ENCODE measurements at regions not wholly inside any gene's neighbourhood (a gene's known extent, or its start where the extent isn't known, plus 50 kb on each side); places are given as distances from the start of the nearest gene placed in this dataset.

GRCh38 chr3:72407766-72408165 is 440.5 kb downstream of the SHQ1 start:
- no peak overlapping the region for H3K27ac Mint-ChIP-seq
- ATAC-seq (no peak), DNase-seq (ENCODE audit: low spot score) (no peak)
- no peaks in the 10 kb centered on the region for H3K9me3 Mint-ChIP-seq
- peaks cover 69 to 83% of the 10 kb centered on the region in 2 donors for H3K4me1 Mint-ChIP-seq (ENCODE audit: low read depth in 2 of 2)
- H3K27me3 Mint-ChIP-seq: no peaks in the 10 kb centered on the region
- no peaks in the 10 kb centered on the region for H3K36me3 Mint-ChIP-seq
- no peak overlapping the region for H3K4me3 Mint-ChIP-seq

DNA sequence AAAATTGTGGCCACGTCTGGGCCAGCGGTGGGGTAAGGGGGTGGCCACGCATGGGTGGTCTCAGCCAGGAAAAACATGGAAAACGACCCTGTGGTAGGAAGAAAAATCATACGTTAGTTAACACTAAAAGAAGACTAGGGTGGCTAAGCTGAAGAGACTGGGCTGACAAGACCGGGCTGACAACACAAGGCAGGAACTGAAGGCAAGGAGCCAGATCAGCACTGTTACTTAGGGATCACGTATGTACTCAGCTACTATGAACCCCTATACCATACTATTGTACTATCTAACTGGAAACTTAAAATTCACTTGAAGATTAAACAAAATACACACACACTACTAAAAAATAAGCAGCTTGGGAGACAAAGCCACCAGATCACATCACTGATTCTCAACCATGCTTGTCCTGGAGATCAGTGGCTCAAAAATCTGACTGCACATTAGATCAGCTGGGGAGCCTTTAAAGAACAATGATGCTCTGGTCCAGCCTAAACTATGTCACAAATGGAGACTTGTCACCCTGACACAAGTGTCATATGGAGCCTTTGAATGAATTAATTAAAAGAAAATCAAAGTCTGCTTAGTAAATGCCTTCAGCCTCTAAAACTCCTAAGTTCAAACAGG is 442.2 kb downstream of the SHQ1 start:
- DNase-seq (ENCODE audit: low spot score) (no peak), ATAC-seq (no peak)
- Mint-ChIP-seq H3K36me3 (no peaks in the 10 kb centered on the region), H3K4me3 (no peak overlapping the region), H3K27me3 (no peaks in the 10 kb centered on the region), H3K4me1 (ENCODE audit: low read depth in 2 of 2) (peaks cover 60 to 67% of the 10 kb centered on the region in 2 donors), H3K9me3 (no peaks in the 10 kb centered on the region), H3K27ac (no peak overlapping the region)

DNA sequence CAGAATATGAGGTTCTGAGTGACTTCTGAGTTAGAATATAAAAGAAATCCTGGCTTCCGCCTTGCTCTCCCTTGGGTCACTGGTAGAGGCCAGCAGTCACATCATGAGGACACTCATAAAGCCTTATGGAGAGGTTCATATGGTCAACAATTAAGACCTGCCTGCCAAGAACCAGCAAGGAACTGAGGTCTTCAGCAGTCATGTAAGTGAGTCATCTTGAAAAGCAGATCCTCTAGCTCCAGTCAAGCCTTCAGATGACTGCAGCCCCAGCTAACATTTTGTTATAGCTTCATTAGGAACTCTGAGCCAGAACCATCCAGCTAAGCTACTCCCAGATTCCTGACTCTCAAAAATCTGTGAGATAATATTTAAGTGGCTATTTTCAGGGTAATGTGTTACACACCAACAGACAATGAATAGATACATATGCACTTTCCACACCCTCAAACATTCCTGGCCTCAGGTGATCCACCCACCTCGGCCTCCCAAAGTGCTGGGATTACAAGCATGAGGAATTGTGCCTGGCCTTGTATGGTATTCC is 447.2 kb downstream of the SHQ1 start:
- Mint-ChIP-seq H3K4me1 (ENCODE audit: low read depth in 2 of 2) (peaks cover 28 to 48% of the 10 kb centered on the region in 2 donors), H3K4me3 (no peak overlapping the region), H3K9me3 (no peaks in the 10 kb centered on the region), H3K36me3 (no peaks in the 10 kb centered on the region), H3K27ac (no peak overlapping the region), H3K27me3 (no peaks in the 10 kb centered on the region)
- DNase-seq (ENCODE audit: low spot score) (no peak), ATAC-seq (no peak)

DNA sequence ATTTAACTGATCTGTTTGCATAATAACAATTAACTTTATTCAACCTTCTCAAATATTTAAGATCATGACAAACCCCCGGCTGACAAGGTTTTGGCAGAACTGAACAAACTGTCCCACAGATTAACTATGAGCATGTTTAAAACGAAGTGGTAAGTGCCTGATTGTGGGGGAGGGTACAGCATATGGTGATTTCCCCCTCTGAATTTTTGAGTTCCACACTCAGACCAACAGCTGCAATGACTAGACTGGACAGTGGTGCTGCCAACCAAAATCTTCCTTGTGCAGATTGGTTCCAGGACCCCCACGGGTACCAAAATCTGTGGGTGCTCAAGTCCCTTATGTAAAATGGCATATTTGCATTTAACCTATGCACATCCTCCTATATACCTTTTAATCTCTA is 449.5 kb downstream of the SHQ1 start:
- DNase-seq (ENCODE audit: low spot score) (no peak), ATAC-seq (no peak)
- Mint-ChIP-seq H3K4me1 (ENCODE audit: low read depth in 2 of 2) (peaks cover 22 to 50% of the 10 kb centered on the region in 2 donors), H3K27ac (no peak overlapping the region), H3K9me3 (no peaks in the 10 kb centered on the region), H3K27me3 (no peaks in the 10 kb centered on the region), H3K4me3 (no peak overlapping the region), H3K36me3 (no peaks in the 10 kb centered on the region)

DNA sequence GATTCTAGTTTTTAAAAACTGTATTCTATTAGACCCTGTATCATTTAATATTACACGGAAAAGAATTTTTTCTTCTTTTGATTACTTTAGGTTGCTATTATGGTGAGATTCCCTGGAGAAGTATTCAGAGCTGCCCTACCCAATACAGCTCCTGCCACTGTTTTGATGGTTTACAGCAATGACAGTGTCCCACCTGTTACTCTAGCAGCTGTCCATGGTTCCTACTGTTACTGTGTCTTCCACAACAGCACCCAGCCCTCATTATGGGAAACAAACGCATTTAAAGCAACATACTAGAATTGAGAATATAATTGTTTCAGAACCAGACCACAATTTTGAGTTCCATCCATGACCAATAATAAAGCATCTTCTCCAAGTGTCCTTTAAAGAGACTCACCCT is 450.7 kb downstream of the SHQ1 start:
- no peak for DNase-seq (ENCODE audit: low spot score)
- Mint-ChIP-seq H3K27me3 (no peaks in the 10 kb centered on the region), H3K4me3 (no peak overlapping the region), H3K4me1 (ENCODE audit: low read depth in 2 of 2) (peaks cover 23 to 46% of the 10 kb centered on the region in 2 donors), H3K27ac (no peak overlapping the region), H3K36me3 (no peaks in the 10 kb centered on the region), H3K9me3 (no peaks in the 10 kb centered on the region)
- no peak for ATAC-seq

DNA sequence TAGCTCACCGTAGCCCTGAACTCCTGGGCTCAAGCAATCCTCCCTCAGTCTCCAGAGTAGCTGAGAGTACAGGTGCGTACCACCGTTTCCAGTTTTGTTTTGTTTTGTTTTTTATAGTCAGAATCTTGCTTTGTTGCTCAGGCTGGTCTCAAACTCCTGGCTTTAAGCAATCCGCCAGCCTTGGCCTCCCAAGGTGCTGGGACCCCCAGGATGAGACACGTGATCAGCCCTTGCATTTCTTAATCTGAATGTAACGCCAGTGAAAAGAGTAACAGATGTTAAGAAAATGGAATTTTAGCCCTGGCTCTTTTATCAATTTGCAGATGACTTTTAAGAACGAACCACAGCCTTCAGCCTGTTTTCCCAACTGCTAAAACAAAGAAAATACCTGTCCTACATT is 451.3 kb downstream of the SHQ1 start:
- peaks cover 23 to 46% of the 10 kb centered on the region in 2 donors for H3K4me1 Mint-ChIP-seq (ENCODE audit: low read depth in 2 of 2)
- no peaks in the 10 kb centered on the region for H3K36me3 Mint-ChIP-seq
- no peaks in the 10 kb centered on the region for H3K27me3 Mint-ChIP-seq
- DNase-seq (ENCODE audit: low spot score): no peak
- no peak for ATAC-seq
- no peaks in the 10 kb centered on the region for H3K9me3 Mint-ChIP-seq
- H3K4me3 Mint-ChIP-seq: no peak overlapping the region
- H3K27ac Mint-ChIP-seq: no peak overlapping the region

GRCh38 chr3:72395776-72396311 is 452.4 kb downstream of the SHQ1 start:
- no peak for DNase-seq (ENCODE audit: low spot score)
- Mint-ChIP-seq H3K36me3 (no peaks in the 10 kb centered on the region), H3K9me3 (no peaks in the 10 kb centered on the region), H3K4me1 (ENCODE audit: low read depth in 2 of 2) (peaks cover 23 to 39% of the 10 kb centered on the region in 2 donors), H3K27me3 (no peaks in the 10 kb centered on the region), H3K27ac (peak overlapping the region in 1 of 2 donors; percentile 12), H3K4me3 (no peak overlapping the region)
- no peak for ATAC-seq

DNA sequence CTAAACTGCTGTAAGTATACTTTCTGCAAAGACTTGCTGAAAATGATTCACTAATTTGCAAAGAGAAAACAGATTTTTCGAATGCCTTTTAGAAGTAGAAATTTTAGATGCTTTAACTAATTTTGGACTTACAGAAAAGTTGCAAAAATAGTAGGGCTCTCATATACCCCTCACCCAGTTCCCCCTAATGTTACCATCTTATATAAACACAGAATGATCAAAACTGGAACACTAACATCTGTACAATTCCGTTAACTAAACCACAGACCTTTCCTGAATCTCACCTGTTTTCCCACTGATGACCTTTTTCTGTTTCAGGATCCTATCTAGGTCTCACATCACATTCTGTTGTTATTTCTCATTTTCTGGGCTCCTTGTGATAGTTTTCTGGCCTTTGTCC is 454.8 kb downstream of the SHQ1 start:
- Mint-ChIP-seq H3K36me3 (no peaks in the 10 kb centered on the region), H3K27ac (no peak overlapping the region), H3K27me3 (no peaks in the 10 kb centered on the region), H3K4me1 (ENCODE audit: low read depth in 2 of 2) (peaks cover 26 to 28% of the 10 kb centered on the region in 2 donors), H3K4me3 (no peak overlapping the region), H3K9me3 (no peaks in the 10 kb centered on the region)
- no peak for DNase-seq (ENCODE audit: low spot score)
- ATAC-seq: no peak

- Mint-ChIP-seq H3K36me3 (no peaks in the 10 kb centered on the region), H3K4me3 (no peak overlapping the region), H3K27ac (no peak overlapping the region), H3K9me3 (no peaks in the 10 kb centered on the region), H3K4me1 (ENCODE audit: low read depth in 2 of 2) (peaks cover 31 to 33% of the 10 kb centered on the region in 2 donors), H3K27me3 (no peaks in the 10 kb centered on the region)
- ATAC-seq: peak in 1 of 2 donors; percentile 33
- DNase-seq (ENCODE audit: low spot score): no peak
Measured at GRCh38 chr3:72391659-72392058, 456.6 kb downstream of the SHQ1 start.

DNA sequence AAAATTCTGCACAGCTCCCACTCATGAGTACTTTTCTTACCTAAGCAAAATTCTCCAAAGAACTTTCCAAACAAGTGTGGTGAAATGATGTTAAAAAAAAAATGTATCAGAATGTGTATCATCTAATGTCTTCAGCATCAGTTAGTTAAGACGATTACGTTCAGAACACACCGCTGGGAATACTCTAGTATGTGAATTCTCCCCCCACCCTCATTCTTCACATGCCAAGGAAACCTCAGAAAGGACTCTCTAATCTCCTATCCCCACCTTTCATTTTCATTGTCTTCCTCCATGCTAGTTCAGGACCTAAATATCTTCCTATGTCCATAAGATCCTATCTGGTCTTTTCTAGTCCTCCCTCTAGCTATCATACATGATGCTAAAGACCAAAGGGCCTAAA is 457.4 kb downstream of the SHQ1 start:
- Mint-ChIP-seq H3K4me3 (no peak overlapping the region), H3K36me3 (no peaks in the 10 kb centered on the region), H3K27ac (no peak overlapping the region), H3K4me1 (ENCODE audit: low read depth in 2 of 2) (peaks cover 31 to 35% of the 10 kb centered on the region in 2 donors), H3K27me3 (no peaks in the 10 kb centered on the region), H3K9me3 (no peaks in the 10 kb centered on the region)
- ATAC-seq: no peak
- DNase-seq (ENCODE audit: low spot score): no peak

DNA sequence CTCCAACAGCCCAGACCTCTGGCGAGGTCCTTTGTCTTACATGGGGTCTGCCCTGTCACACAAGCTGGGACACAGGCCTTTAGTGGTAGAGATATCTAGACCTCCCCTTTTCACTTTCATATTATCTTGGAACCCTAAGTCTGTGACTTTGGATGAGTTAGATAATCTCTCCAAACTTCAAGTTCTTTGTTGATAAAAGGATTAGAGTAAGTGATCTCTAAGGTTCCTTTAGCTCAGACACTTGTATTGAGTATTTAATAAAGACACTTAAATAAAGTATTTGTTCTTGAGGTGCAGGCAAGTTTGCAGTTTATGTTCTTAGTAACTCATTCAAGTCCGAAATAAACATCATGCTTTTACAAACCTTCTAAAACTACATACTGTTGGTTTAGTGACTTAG is 459.6 kb downstream of the SHQ1 start:
- Mint-ChIP-seq H3K4me1 (ENCODE audit: low read depth in 2 of 2) (peaks cover 35 to 43% of the 10 kb centered on the region in 2 donors), H3K27me3 (no peaks in the 10 kb centered on the region), H3K36me3 (no peaks in the 10 kb centered on the region), H3K4me3 (no peak overlapping the region), H3K27ac (no peak overlapping the region), H3K9me3 (no peaks in the 10 kb centered on the region)
- DNase-seq (ENCODE audit: low spot score): no peak
- ATAC-seq: no peak

DNA sequence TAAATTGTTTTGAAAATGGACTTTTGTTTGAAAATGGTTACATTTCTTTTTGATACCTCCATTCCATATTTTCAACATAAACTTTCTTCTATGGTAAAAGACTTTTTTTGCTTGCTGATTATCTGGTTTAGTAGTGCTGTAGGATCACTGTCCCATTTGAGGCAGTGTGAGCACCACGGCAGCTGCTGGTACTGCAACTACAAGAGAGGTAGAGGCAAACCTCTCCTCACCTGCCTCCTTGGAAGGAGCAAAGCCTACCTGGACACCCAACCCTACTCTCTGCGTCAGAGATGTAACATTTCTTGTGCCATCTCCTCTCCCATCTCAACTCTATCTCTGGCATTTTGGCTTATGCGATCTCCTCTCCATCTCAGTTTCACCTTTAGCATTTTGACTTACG is 460.1 kb downstream of the SHQ1 start:
- H3K27ac Mint-ChIP-seq: no peak overlapping the region
- DNase-seq (ENCODE audit: low spot score) (no peak), ATAC-seq (no peak)
- no peaks in the 10 kb centered on the region for H3K9me3 Mint-ChIP-seq
- H3K27me3 Mint-ChIP-seq: no peaks in the 10 kb centered on the region
- no peaks in the 10 kb centered on the region for H3K36me3 Mint-ChIP-seq
- H3K4me1 Mint-ChIP-seq (ENCODE audit: low read depth in 2 of 2): peaks cover 36 to 39% of the 10 kb centered on the region in 2 donors
- H3K4me3 Mint-ChIP-seq: no peak overlapping the region

GRCh38 chr3:72386327-72387000 is 461.8 kb downstream of the SHQ1 start:
- Mint-ChIP-seq H3K36me3 (no peaks in the 10 kb centered on the region), H3K27me3 (no peaks in the 10 kb centered on the region), H3K9me3 (no peaks in the 10 kb centered on the region), H3K4me1 (ENCODE audit: low read depth in 2 of 2) (peaks cover 52 to 53% of the 10 kb centered on the region in 2 donors), H3K27ac (no peak overlapping the region), H3K4me3 (no peak overlapping the region)
- DNase-seq (ENCODE audit: low spot score) (no peak), ATAC-seq (no peak)

DNA sequence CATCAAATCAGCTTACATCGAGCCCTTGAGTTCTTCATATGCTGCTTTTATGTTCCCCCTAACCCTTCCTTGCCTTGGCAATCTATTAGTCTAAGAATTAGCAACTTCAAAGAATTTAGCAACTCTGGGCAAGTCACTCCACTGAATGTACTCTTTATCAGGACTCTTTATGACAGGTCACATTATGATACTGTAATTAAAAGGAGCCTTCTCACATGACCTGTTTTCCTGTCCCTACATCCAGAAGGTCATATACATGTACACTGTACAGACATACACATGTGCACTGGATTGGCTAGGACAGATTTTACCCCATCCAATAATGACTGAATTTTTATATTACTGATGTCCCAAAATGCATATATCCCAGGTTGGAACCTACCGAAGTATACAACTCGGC is 463.1 kb downstream of the SHQ1 start:
- Mint-ChIP-seq H3K4me1 (ENCODE audit: low read depth in 2 of 2) (peaks cover 62 to 65% of the 10 kb centered on the region in 2 donors), H3K27ac (no peak overlapping the region), H3K4me3 (no peak overlapping the region), H3K36me3 (no peaks in the 10 kb centered on the region), H3K9me3 (no peaks in the 10 kb centered on the region), H3K27me3 (no peaks in the 10 kb centered on the region)
- ATAC-seq: no peak
- DNase-seq (ENCODE audit: low spot score): no peak
